B cell (primary cell): ENCODE measurements at regions not wholly inside any gene's neighbourhood (a gene's known extent, or its start where the extent isn't known, plus 50 kb on each side); places are given as distances from the start of the nearest gene placed in this dataset.

Source experiments
- EZH2 ChIP-seq: IDR thresholded peaks from 2 replicates; pipeline ENCODE4 v1.6.1; 2012; ENCODE audit warnings: borderline replicate concordance, low read depth, mild to moderate bottlenecking, moderate library complexity, low read length; ENCODE audit not compliant: insufficient read depth, poor library complexity, severe bottlenecking
- TF ChIP-seq, protein P1 (sequence below): fragments of 200-600 bp; IDR thresholded peaks from one replicate; pipeline ENCODE4 v1.8.0; 2022; ENCODE audit warnings: antibody characterized with exemption, mild to moderate bottlenecking

DNA sequence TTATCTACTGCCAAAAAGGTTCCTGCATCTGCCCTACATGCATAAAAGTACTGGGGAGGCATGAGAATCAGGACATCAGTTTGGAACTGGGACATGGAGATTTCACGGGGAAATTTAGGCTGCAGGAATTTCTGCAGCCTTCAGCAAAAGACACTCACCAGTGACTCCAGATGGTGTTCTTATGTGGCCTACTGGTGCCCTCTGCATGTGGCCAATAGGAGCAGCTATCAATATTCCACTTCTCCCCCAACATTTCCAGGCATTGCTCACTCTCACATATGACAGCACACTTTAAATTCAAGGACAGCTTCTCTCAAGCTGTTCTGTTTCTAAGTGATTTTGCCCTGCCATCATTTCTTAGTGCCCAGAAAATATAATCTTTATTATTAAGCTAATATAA, 570.5 kb upstream of the ARGLU1 start:
- TF ChIP-seq, protein P1, sequence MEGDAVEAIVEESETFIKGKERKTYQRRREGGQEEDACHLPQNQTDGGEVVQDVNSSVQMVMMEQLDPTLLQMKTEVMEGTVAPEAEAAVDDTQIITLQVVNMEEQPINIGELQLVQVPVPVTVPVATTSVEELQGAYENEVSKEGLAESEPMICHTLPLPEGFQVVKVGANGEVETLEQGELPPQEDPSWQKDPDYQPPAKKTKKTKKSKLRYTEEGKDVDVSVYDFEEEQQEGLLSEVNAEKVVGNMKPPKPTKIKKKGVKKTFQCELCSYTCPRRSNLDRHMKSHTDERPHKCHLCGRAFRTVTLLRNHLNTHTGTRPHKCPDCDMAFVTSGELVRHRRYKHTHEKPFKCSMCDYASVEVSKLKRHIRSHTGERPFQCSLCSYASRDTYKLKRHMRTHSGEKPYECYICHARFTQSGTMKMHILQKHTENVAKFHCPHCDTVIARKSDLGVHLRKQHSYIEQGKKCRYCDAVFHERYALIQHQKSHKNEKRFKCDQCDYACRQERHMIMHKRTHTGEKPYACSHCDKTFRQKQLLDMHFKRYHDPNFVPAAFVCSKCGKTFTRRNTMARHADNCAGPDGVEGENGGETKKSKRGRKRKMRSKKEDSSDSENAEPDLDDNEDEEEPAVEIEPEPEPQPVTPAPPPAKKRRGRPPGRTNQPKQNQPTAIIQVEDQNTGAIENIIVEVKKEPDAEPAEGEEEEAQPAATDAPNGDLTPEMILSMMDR: no peak
- no peak for TF ChIP-seq EZH2
